Epithelial cell of proximal tubule (primary cell): ENCODE measurements at regions not wholly inside any gene's neighbourhood (a gene's known extent, or its start where the extent isn't known, plus 50 kb on each side); places are given as distances from the start of the nearest gene placed in this dataset.

Experiments used
- DNase-seq: peaks from one replicate; pipeline ENCODE4 v3.0.0-alpha.2; 2011; ENCODE audit warnings: low read depth
- H3K4me3 ChIP-seq: 2 replicates; pipeline ENCODE4 v1.5.1; 2011; ENCODE audit warnings: low read depth, mild to moderate bottlenecking, low read length
- TF ChIP-seq, protein P1 (sequence below): conservative IDR thresholded peaks from 2 replicates; pipeline ENCODE4 v1.5.1; 2012; ENCODE audit warnings: low read depth, mild to moderate bottlenecking, low read length

GRCh38 chr2:75801234-75801982 is 90.7 kb upstream of the GCFC2 start:
- H3K4me3 ChIP-seq, result no peak overlapping the region
- TF ChIP-seq, protein P1, sequence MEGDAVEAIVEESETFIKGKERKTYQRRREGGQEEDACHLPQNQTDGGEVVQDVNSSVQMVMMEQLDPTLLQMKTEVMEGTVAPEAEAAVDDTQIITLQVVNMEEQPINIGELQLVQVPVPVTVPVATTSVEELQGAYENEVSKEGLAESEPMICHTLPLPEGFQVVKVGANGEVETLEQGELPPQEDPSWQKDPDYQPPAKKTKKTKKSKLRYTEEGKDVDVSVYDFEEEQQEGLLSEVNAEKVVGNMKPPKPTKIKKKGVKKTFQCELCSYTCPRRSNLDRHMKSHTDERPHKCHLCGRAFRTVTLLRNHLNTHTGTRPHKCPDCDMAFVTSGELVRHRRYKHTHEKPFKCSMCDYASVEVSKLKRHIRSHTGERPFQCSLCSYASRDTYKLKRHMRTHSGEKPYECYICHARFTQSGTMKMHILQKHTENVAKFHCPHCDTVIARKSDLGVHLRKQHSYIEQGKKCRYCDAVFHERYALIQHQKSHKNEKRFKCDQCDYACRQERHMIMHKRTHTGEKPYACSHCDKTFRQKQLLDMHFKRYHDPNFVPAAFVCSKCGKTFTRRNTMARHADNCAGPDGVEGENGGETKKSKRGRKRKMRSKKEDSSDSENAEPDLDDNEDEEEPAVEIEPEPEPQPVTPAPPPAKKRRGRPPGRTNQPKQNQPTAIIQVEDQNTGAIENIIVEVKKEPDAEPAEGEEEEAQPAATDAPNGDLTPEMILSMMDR, result no peak
- no peak for DNase-seq

DNA sequence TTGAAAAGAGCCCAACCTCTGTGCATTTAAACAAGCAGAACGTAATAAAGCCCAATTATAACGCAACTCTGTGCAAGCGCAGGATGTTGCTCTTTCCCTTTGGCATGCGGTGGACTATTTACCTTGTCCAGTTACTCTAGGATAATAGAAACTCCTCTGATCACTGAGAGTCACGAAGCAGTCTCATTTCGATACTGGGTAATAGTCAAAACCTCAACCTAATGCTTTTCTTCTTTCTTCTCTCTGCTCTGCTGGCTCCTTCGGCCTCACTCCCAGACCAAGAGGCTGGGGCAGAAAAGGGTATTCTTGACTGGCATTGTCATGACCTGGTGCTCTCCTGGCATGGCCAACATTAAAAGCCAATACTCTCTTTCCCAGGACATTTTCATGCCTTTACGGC is 89.7 kb upstream of the GCFC2 start:
- TF ChIP-seq, protein P1, result no peak
- H3K4me3 ChIP-seq, result no peak overlapping the region
- no peak for DNase-seq

GRCh38 chr2:75799859-75800258 is 89.1 kb upstream of the GCFC2 start:
- no peak for DNase-seq
- H3K4me3 ChIP-seq, result no peak overlapping the region
- TF ChIP-seq, protein P1, result no peak

DNA sequence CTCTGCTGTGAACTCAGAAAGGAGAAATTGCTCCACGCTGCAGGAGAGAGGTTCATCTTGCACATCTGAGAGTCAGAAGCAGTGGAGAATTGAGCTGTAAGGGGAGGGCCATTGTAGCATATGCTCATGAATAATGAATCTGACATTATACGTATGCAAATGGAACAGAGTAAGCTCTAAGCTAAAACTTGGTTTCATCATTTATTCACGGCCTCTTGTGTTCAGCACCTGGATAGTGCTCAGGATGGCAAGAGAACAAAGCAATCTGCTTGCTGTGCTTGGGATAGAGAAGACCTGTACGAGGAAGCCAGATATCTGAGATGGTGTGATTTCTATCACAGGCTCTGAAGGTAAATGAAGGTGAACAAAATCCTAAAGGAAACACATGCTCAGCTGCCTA is 87.9 kb upstream of the GCFC2 start:
- no peak overlapping the region for H3K4me3 ChIP-seq
- TF ChIP-seq, protein P1, result no peak
- DNase-seq, result no peak

DNA sequence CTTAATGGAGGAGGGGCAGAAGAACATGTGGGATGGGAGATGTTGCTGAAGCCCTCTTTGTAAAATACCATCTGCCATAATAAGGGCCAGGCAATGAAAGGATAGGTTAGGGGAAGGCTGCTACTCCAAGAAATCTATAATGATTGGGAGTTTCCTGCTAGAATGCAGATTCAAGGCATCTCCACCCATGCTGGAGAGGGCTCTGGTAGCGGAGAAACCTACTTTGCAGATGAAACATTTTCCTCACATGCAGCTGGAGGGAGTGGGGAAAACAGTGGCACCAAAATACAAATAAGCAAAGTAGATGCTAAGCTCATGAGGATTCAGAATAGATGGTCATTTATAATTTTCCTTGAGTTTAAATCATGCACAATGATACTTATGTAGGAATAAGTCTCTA is 82.3 kb upstream of the GCFC2 start:
- no peak overlapping the region for H3K4me3 ChIP-seq
- no peak for DNase-seq
- TF ChIP-seq, protein P1, result no peak

DNA sequence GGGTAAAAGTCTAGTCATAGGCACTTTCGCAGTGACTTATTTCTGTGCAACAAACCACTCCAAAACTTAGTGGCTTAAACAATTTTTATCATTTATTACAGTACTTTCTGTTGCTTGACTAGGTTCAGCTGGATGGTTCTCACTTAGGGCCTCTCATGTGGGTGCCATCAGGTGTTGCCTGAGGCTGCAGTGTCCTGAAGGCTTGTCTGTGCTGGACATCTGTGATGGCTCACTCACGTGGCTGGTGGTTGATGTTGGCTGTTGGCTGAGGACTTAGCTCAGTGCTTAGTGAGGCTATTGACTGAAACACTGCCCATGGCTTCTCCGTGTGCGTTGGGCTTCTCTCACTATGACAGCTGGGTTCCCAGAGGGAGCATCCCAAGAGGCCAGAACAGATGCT is 81.4 kb upstream of the GCFC2 start:
- TF ChIP-seq, protein P1, result no peak
- DNase-seq, result no peak
- no peak overlapping the region for H3K4me3 ChIP-seq

GRCh38 chr2:75790814-75791467 is 80.2 kb upstream of the GCFC2 start:
- no peak for DNase-seq
- no peak overlapping the region for H3K4me3 ChIP-seq
- TF ChIP-seq, protein P1, result no peak
